Hepatocyte (in vitro differentiated cells): ENCODE measurements at regions not wholly inside any gene's neighbourhood (a gene's known extent, or its start where the extent isn't known, plus 50 kb on each side); places are given as distances from the start of the nearest gene placed in this dataset.

ENCODE experiments used
- DNase-seq: peaks from one replicate; pipeline ENCODE4 v3.0.0-alpha.2; 2016; ENCODE audit warnings: low spot score
- H2AFZ ChIP-seq: fragments of 200-600 bp; sonication (generic); 2 replicates; pipeline ENCODE4 v1.6.0; 2016; ENCODE audit warnings: antibody characterized with exemption, mild to moderate bottlenecking
- H3K27ac ChIP-seq: fragments of 200-600 bp; sonication (generic); 2 replicates; pipeline ENCODE4 v1.5.1; 2016; ENCODE audit warnings: mild to moderate bottlenecking
- H3K27me3 ChIP-seq: fragments of 200-600 bp; sonication (generic); 2 replicates; pipeline ENCODE4 v1.6.1; 2016
- H3K36me3 ChIP-seq: fragments of 200-600 bp; sonication (generic); replicated peaks from 2 replicates; pipeline ENCODE4 v1.5.1; 2016; ENCODE audit warnings: low read depth; ENCODE audit not compliant: insufficient read depth
- H3K4me1 ChIP-seq: fragments of 200-600 bp; sonication (generic); 2 replicates; pipeline ENCODE4 v1.5.1; 2016; ENCODE audit warnings: mild to moderate bottlenecking, moderate library complexity; ENCODE audit not compliant: insufficient read depth
- H3K4me2 ChIP-seq: fragments of 200-600 bp; sonication (generic); 2 replicates; pipeline ENCODE4 v1.6.0; 2016
- H3K4me3 ChIP-seq: fragments of 200-600 bp; sonication (generic); 2 replicates; pipeline ENCODE4 v1.5.1; 2016; ENCODE audit warnings: mild to moderate bottlenecking
- H3K79me2 ChIP-seq: fragments of 200-600 bp; sonication (generic); 2 replicates; pipeline ENCODE4 v1.6.0; 2017; ENCODE audit warnings: mild to moderate bottlenecking
- H3K9me2 ChIP-seq: fragments of 200-600 bp; sonication (generic); replicated peaks from 2 replicates; pipeline ENCODE4 v1.6.0; 2017; ENCODE audit warnings: mild to moderate bottlenecking; ENCODE audit not compliant: insufficient read depth
- H3K9me3 ChIP-seq: fragments of 200-600 bp; sonication (generic); 2 replicates; pipeline ENCODE4 v1.5.1; 2016; ENCODE audit warnings: low read depth, mild to moderate bottlenecking
- H4K20me1 ChIP-seq: fragments of 200-600 bp; sonication (generic); 2 replicates; pipeline ENCODE4 v1.6.0; 2016; ENCODE audit warnings: mild to moderate bottlenecking; ENCODE audit not compliant: insufficient read depth, poor library complexity, severe bottlenecking
- EZH2 ChIP-seq: fragments of 200-600 bp; sonication (generic); IDR thresholded peaks from 2 replicates; pipeline ENCODE4 v1.6.1; 2016; ENCODE audit warnings: antibody characterized with exemption, mild to moderate bottlenecking, borderline replicate concordance
- EZH2phosphoT487 ChIP-seq: fragments of 200-600 bp; sonication (generic); IDR thresholded peaks from one replicate; pipeline ENCODE4 v1.6.1; 2018; ENCODE audit warnings: antibody characterized with exemption, mild to moderate bottlenecking, low read depth, moderate library complexity; ENCODE audit not compliant: unreplicated experiment, severe bottlenecking
- WGBS: methylation state at CpG from one replicate; pipeline ENCODE4 v1.1.6; 2016; ENCODE audit warnings: low lambda C conversion rate; ENCODE audit errors: missing lambda C conversion rate; 5-methylcytosine and 5-hydroxymethylcytosine counted together
- TF ChIP-seq, protein P1 (sequence below): fragments of 200-600 bp; sonication (generic); IDR thresholded peaks from 2 replicates; pipeline ENCODE4 v1.5.1; 2016; ENCODE audit warnings: antibody characterized with exemption, mild to moderate bottlenecking; ENCODE audit not compliant: poor library complexity

DNA sequence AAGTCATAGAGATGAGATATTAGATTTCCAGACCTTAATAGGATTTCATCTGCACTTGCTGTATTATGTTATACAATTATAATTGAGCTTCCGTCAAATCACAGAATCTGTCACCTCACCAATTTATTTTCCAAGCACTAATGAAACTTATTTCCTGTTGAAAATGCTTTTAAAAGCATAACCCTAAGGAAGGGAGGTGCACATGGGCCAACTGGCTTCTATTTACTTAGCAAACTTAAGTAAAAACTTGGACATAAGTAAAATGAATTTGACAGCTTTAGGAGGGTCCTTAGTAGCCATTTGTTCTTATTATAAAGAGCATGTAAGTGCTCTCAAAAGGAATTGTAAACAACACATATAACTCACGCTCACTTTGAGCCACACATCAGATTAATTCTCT lies 462.2 kb upstream of the TMPO start:
- no peak overlapping the region for H3K4me2 ChIP-seq
- no peak overlapping the region for H3K4me3 ChIP-seq
- H3K27me3 ChIP-seq: no peaks in the 10 kb centered on the region
- H3K36me3 ChIP-seq: no peaks in the 10 kb centered on the region
- no peak overlapping the region for H2AFZ ChIP-seq
- no peak for DNase-seq
- H3K27ac ChIP-seq: no peak overlapping the region
- no peaks in the 10 kb centered on the region for H3K4me1 ChIP-seq
- 76% methylated on average over 2 of the region's 2 CpGs for WGBS
- no peaks in the 10 kb centered on the region for H3K9me2 ChIP-seq
- no peaks in the 10 kb centered on the region for H3K79me2 ChIP-seq
- H4K20me1 ChIP-seq: no peaks in the 10 kb centered on the region
- no peak for TF ChIP-seq EZH2
- TF ChIP-seq, protein P1, sequence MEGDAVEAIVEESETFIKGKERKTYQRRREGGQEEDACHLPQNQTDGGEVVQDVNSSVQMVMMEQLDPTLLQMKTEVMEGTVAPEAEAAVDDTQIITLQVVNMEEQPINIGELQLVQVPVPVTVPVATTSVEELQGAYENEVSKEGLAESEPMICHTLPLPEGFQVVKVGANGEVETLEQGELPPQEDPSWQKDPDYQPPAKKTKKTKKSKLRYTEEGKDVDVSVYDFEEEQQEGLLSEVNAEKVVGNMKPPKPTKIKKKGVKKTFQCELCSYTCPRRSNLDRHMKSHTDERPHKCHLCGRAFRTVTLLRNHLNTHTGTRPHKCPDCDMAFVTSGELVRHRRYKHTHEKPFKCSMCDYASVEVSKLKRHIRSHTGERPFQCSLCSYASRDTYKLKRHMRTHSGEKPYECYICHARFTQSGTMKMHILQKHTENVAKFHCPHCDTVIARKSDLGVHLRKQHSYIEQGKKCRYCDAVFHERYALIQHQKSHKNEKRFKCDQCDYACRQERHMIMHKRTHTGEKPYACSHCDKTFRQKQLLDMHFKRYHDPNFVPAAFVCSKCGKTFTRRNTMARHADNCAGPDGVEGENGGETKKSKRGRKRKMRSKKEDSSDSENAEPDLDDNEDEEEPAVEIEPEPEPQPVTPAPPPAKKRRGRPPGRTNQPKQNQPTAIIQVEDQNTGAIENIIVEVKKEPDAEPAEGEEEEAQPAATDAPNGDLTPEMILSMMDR: no peak
- no peak for TF ChIP-seq EZH2phosphoT487
- no peaks in the 10 kb centered on the region for H3K9me3 ChIP-seq

GRCh38 chr12:98057701-98058100 lies 457.7 kb upstream of the TMPO start:
- no peaks in the 10 kb centered on the region for H3K36me3 ChIP-seq
- no peaks in the 10 kb centered on the region for H3K9me3 ChIP-seq
- no peak overlapping the region for H3K4me2 ChIP-seq
- H4K20me1 ChIP-seq: no peaks in the 10 kb centered on the region
- no peak overlapping the region for H3K27ac ChIP-seq
- H3K4me3 ChIP-seq: no peak overlapping the region
- no peak overlapping the region for H2AFZ ChIP-seq
- no peaks in the 10 kb centered on the region for H3K9me2 ChIP-seq
- peaks cover 4% of the 10 kb centered on the region for H3K4me1 ChIP-seq
- TF ChIP-seq EZH2: no peak
- TF ChIP-seq, protein P1: no peak
- TF ChIP-seq EZH2phosphoT487: no peak
- no peak for DNase-seq
- WGBS: 90% methylated on average over 1 of the region's 1 CpG
- H3K27me3 ChIP-seq: no peaks in the 10 kb centered on the region
- H3K79me2 ChIP-seq: no peaks in the 10 kb centered on the region

DNA sequence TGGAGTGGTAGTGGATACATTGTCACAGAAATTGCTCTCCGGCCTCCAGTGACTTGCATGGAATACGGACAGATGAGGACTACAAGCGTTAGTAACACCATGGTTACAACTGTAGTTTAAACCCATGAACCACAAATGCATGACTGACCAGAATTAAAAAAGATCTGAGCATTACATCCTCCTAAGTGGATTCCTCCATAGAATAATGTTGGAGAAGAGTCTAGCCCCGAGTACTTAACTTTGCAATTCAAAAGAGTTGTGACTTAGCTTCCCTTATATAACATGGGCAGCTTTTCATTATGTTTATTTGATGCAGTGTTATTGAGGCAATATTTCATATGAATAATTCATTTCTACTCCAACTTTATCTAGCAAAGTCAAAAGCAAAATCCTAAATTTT lies 457.2 kb upstream of the TMPO start:
- TF ChIP-seq, protein P1: no peak
- TF ChIP-seq EZH2 (no peak), EZH2phosphoT487 (no peak)
- H3K79me2 ChIP-seq: no peaks in the 10 kb centered on the region
- H3K4me1 ChIP-seq: peaks cover 6% of the 10 kb centered on the region

GRCh38 chr12:98058838-98059237 lies 456.6 kb upstream of the TMPO start:
- no peak for TF ChIP-seq EZH2phosphoT487
- TF ChIP-seq, protein P1: no peak
- no peak for TF ChIP-seq EZH2
- H3K79me2 ChIP-seq: no peaks in the 10 kb centered on the region
- H4K20me1 ChIP-seq: no peaks in the 10 kb centered on the region
- no peak for DNase-seq
- WGBS: 100% methylated on average over 3 of the region's 3 CpGs
- no peak overlapping the region for H3K27ac ChIP-seq
- no peaks in the 10 kb centered on the region for H3K27me3 ChIP-seq
- no peaks in the 10 kb centered on the region for H3K9me3 ChIP-seq
- H3K4me2 ChIP-seq: no peak overlapping the region
- H3K4me3 ChIP-seq: no peak overlapping the region
- H3K36me3 ChIP-seq: no peaks in the 10 kb centered on the region
- H3K9me2 ChIP-seq: no peaks in the 10 kb centered on the region
- no peak overlapping the region for H2AFZ ChIP-seq
- H3K4me1 ChIP-seq: peaks cover 6% of the 10 kb centered on the region

More for the DNA sequence above, 457.2 kb upstream of the TMPO start:
- no peak overlapping the region for H3K4me2 ChIP-seq
- no peaks in the 10 kb centered on the region for H3K9me3 ChIP-seq
- H2AFZ ChIP-seq: no peak overlapping the region
- no peaks in the 10 kb centered on the region for H3K27me3 ChIP-seq
- 85% methylated on average over 4 of the region's 4 CpGs for WGBS
- H3K27ac ChIP-seq: no peak overlapping the region
- no peaks in the 10 kb centered on the region for H3K36me3 ChIP-seq
- DNase-seq: no peak
- no peaks in the 10 kb centered on the region for H3K9me2 ChIP-seq
- no peaks in the 10 kb centered on the region for H4K20me1 ChIP-seq
- no peak overlapping the region for H3K4me3 ChIP-seq
